Tibial nerve (tissue), 4 donors: ENCODE measurements at regions not wholly inside any gene's neighbourhood (a gene's known extent, or its start where the extent isn't known, plus 50 kb on each side); places are given as distances from the start of the nearest gene placed in this dataset.
"Not testable (repeated sequence)": the region's sequence is repeated elsewhere in the genome, so short reads cannot be mapped to it uniquely, and the experiment has no call there.

Source experiments
- DNase-seq, 2 donors: peaks; one replicate each; pipeline ENCODE4 v3.0.0-alpha.2; 2019; ENCODE audit warnings: low spot score in 2 of 2
- H3K27ac ChIP-seq, 4 donors: fragments of 200-600 bp; sonication (generic) in 3 of 4; one replicate each; pipeline ENCODE4 v1.5.1; 2017 to 2019; ENCODE audit warnings: mild to moderate bottlenecking in 1 of 4
- H3K27me3 ChIP-seq, 2 donors: fragments of 200-600 bp; sonication (generic) in 1 of 2; one replicate each; pipeline versions ENCODE4 v1.5.1 to v1.6.0; 2017 to 2019
- H3K36me3 ChIP-seq, 3 donors: fragments of 200-600 bp; sonication (generic); one replicate each; pipeline ENCODE4 v1.5.1; 2018 to 2019
- H3K4me1 ChIP-seq, 4 donors: fragments of 200-600 bp; sonication (generic) in 3 of 4; one replicate each; pipeline ENCODE4 v1.5.1; 2017 to 2019
- H3K4me3 ChIP-seq, 4 donors: fragments of 200-600 bp; sonication (generic) in 3 of 4; one replicate each; pipeline ENCODE4 v1.5.1; 2017 to 2019; ENCODE audit warnings: mild to moderate bottlenecking in 1 of 4, moderate library complexity in 1 of 4
- H3K9me3 ChIP-seq, 4 donors: fragments of 200-600 bp; sonication (generic) in 3 of 4; one replicate each; pipeline ENCODE4 v1.5.1; 2017 to 2019
- EP300 ChIP-seq, 2 donors: sonication (generic); formaldehyde crosslinking; IDR thresholded peaks; one replicate each; pipeline ENCODE4 v1.6.1; 2017; ENCODE audit warnings: antibody characterized with exemption in 2 of 2, mild to moderate bottlenecking in 1 of 2
- POLR2A ChIP-seq, 2 donors: fragments of 450-650 bp; IDR thresholded peaks; one replicate each; pipeline ENCODE4 v1.6.1; 2017; ENCODE audit warnings: antibody characterized with exemption in 2 of 2, mild to moderate bottlenecking in 2 of 2, moderate library complexity in 2 of 2
- WGBS, 2 donors: methylation state at CpG; one replicate each; pipeline ENCODE4 v1.1.5; 2018; 5-methylcytosine and 5-hydroxymethylcytosine counted together
- TF ChIP-seq, protein P1 (sequence below), 5 experiments: fragments of 200-600 bp in 3 of 5; fragments of 450-650 bp in 2 of 5; sonication (generic) in 3 of 5; IDR thresholded peaks; one replicate each; pipeline ENCODE4 v1.5.1; 2016 to 2019; ENCODE audit warnings: antibody characterized with exemption in 5 of 5, mild to moderate bottlenecking in 3 of 5, moderate library complexity in 2 of 5

DNA sequence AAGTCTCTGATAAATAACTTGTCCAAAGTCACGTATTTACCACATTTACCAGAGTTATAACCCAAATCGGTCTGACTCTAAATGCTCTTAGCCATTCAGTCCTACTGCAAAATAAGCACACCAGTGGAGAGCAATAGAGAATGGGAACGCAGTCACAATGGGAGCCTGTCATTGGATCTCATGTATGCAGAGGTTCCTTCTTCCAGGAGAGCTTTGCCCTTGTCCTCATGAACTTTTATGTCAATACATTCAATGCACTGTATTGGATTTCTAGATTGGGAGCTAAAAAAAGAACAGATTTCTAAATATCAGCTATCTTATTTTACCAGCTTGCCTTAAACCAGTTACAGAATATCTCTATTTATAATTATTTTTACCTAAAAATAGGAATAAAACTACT is 149.1 kb upstream of the CXXC4 start:
- no peaks in the 10 kb centered on the region for H3K36me3 ChIP-seq
- DNase-seq: no peak
- H3K27me3 ChIP-seq: no peaks in the 10 kb centered on the region
- no peaks in the 10 kb centered on the region for H3K4me1 ChIP-seq
- H3K9me3 ChIP-seq: no peaks in the 10 kb centered on the region
- WGBS, 2 donors: 72 to 73% methylated on average over 3 of the region's 3 CpGs
- TF ChIP-seq, protein P1, sequence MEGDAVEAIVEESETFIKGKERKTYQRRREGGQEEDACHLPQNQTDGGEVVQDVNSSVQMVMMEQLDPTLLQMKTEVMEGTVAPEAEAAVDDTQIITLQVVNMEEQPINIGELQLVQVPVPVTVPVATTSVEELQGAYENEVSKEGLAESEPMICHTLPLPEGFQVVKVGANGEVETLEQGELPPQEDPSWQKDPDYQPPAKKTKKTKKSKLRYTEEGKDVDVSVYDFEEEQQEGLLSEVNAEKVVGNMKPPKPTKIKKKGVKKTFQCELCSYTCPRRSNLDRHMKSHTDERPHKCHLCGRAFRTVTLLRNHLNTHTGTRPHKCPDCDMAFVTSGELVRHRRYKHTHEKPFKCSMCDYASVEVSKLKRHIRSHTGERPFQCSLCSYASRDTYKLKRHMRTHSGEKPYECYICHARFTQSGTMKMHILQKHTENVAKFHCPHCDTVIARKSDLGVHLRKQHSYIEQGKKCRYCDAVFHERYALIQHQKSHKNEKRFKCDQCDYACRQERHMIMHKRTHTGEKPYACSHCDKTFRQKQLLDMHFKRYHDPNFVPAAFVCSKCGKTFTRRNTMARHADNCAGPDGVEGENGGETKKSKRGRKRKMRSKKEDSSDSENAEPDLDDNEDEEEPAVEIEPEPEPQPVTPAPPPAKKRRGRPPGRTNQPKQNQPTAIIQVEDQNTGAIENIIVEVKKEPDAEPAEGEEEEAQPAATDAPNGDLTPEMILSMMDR (IDR thresholded peaks at IDR 0.05): no peak
- TF ChIP-seq POLR2A (IDR thresholded peaks at IDR 0.05): no peak
- no peak for TF ChIP-seq EP300 (IDR thresholded peaks at IDR 0.05)
- H3K27ac ChIP-seq: no peak overlapping the region
- no peak overlapping the region for H3K4me3 ChIP-seq

DNA sequence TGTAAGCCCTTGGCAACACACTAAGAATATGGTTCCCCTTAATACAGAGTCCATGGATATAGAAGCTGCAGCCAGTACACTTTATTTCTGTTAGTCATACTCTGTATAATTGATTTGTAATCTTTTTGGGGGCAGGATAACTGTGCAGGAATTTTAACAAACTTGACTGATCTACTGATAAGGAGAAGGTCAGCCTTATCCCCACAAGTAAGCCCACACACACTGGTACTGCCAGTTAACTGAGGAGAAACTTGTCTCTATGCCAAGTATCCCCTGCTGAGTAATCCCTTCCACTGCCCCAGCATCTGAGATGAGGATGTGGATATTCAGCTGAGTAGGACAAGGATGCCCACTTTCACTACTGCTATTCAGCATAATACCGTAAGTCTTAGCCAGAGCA is 154.9 kb upstream of the CXXC4 start:
- 100% methylated on average over 1 of the region's 1 CpG for WGBS, 2 donors
- Histone ChIP-seq H3K4me3 (no peak overlapping the region), H3K4me1 (no peaks in the 10 kb centered on the region), H3K27ac (no peak overlapping the region), H3K9me3 (peaks cover 0 to 8% (median 3%) of the 10 kb centered on the region in 4 donors), H3K36me3 (no peaks in the 10 kb centered on the region), H3K27me3 (no peaks in the 10 kb centered on the region)
- TF ChIP-seq EP300 (IDR thresholded peaks at IDR 0.05) (no peak), POLR2A (IDR thresholded peaks at IDR 0.05) (no peak)
- TF ChIP-seq, protein P1 (IDR thresholded peaks at IDR 0.05): no peak
- DNase-seq: no peak

DNA sequence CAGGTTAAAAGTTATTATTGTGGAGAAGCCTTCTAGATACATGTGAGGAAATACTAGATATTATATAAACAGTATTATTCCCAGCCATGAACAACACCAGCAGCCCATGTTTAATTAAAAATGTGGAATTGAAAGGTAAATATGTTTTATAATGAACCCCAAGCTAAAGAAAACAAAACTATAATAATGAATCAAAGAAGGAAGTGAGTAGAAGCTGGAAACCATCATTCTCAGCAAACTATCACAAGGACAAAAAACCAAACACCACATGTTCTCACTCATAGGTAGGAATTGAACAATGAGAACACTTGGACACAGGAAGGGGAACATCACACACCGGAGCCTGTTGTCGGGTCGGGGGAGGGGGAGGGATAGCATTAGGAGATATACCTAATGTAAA is 167.6 kb upstream of the CXXC4 start:
- not testable (repeated sequence) for H3K4me3 ChIP-seq, H3K9me3 ChIP-seq, H3K27ac ChIP-seq, H3K36me3 ChIP-seq, H3K4me1 ChIP-seq, H3K27me3 ChIP-seq, DNase-seq
- WGBS, 2 donors: 80 to 86% methylated on average over 3 of the region's 3 CpGs

- H3K9me3 ChIP-seq: no peaks in the 10 kb centered on the region
- H3K27me3 ChIP-seq: no peaks in the 10 kb centered on the region
- WGBS, 2 donors: 36 to 37% methylated on average over 3 of the region's 3 CpGs
- no peaks in the 10 kb centered on the region for H3K36me3 ChIP-seq
- no peaks in the 10 kb centered on the region for H3K4me1 ChIP-seq
- H3K4me3 ChIP-seq: no peak overlapping the region
- H3K27ac ChIP-seq: no peak overlapping the region
- TF ChIP-seq, protein P1 (IDR thresholded peaks at IDR 0.05): no peak
- TF ChIP-seq POLR2A (IDR thresholded peaks at IDR 0.05) (no peak), EP300 (IDR thresholded peaks at IDR 0.05) (no peak)
- no peak for DNase-seq
Observed at GRCh38 chr4:104677116-104677515, 182.4 kb upstream of the CXXC4 start.

DNA sequence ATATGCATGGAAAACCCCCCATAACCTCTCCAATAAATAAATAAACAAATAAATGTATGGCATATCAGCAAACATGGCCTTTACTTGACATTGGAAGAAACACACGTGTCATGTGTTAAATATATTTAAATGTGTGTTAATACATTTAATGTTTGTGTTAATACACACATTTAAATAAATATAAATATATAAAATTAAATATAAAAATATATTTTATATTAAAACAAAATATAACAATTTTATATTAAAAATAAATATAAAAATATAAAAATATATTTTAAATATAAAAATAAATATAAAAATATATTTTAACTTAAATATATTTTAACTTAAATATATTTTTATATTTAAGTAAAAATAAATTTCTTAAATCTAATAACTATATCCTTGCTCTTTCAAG is 187.6 kb upstream of the CXXC4 start:
- DNase-seq: no peak
- TF ChIP-seq, protein P1 (IDR thresholded peaks at IDR 0.05): no peak
- TF ChIP-seq EP300 (IDR thresholded peaks at IDR 0.05) (no peak), POLR2A (IDR thresholded peaks at IDR 0.05) (no peak)
- no peaks in the 10 kb centered on the region for H3K27me3 ChIP-seq
- no peak overlapping the region for H3K4me3 ChIP-seq
- no peaks in the 10 kb centered on the region for H3K4me1 ChIP-seq
- peaks cover 0 to 13% (median 1%) of the 10 kb centered on the region in 4 donors for H3K9me3 ChIP-seq
- no peak overlapping the region for H3K27ac ChIP-seq
- 78 to 90% methylated on average over 1 of the region's 1 CpG for WGBS, 2 donors
- no peaks in the 10 kb centered on the region for H3K36me3 ChIP-seq

- Histone ChIP-seq H3K36me3 (no peaks in the 10 kb centered on the region), H3K27ac (no peak overlapping the region), H3K4me1 (no peaks in the 10 kb centered on the region), H3K9me3 (no peaks in the 10 kb centered on the region), H3K4me3 (no peak overlapping the region), H3K27me3 (no peaks in the 10 kb centered on the region)
- no peak for TF ChIP-seq EP300 (IDR thresholded peaks at IDR 0.05)
- TF ChIP-seq, protein P1 (IDR thresholded peaks at IDR 0.05): peak in 1 of 5 experiments; percentile 18
- DNase-seq: no peak
- WGBS, 2 donors: 80% methylated on average over 5 of the region's 5 CpGs
Observed at GRCh38 chr4:104693601-104694201, 199.0 kb upstream of the CXXC4 start.
